ENCODE measurements at regions not wholly inside any gene's neighbourhood (a gene's known extent, or its start where the extent isn't known, plus 50 kb on each side); places are given as distances from the start of the nearest gene placed in this dataset.

DNA sequence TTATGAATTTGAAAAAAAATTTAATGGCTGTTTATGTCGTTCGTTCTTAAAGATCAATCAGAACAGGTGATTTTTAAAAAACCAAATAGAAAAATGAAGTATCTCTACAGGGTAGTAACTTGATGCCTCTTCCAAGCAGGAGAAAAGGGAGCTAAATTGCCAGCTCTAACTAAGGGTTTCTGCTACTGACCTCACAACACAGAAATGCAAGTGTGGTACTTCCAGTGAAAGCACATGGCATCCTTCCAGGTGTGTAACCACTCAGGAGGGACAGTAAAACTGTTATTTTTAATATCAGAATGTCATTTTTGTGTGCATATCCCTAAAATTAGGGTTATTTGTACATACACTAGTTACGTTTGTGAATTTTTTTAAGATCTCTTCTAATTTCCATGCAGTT is 116.8 kb upstream of the ZCCHC13 start:
- TF ChIP-seq, protein P1, sequence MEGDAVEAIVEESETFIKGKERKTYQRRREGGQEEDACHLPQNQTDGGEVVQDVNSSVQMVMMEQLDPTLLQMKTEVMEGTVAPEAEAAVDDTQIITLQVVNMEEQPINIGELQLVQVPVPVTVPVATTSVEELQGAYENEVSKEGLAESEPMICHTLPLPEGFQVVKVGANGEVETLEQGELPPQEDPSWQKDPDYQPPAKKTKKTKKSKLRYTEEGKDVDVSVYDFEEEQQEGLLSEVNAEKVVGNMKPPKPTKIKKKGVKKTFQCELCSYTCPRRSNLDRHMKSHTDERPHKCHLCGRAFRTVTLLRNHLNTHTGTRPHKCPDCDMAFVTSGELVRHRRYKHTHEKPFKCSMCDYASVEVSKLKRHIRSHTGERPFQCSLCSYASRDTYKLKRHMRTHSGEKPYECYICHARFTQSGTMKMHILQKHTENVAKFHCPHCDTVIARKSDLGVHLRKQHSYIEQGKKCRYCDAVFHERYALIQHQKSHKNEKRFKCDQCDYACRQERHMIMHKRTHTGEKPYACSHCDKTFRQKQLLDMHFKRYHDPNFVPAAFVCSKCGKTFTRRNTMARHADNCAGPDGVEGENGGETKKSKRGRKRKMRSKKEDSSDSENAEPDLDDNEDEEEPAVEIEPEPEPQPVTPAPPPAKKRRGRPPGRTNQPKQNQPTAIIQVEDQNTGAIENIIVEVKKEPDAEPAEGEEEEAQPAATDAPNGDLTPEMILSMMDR (IDR thresholded peaks at IDR 0.05): no peak
- no peak for TF ChIP-seq POLR2A (IDR thresholded peaks at IDR 0.05)
